ENCODE measurements at regions not wholly inside any gene's neighbourhood (a gene's known extent, or its start where the extent isn't known, plus 50 kb on each side); places are given as distances from the start of the nearest gene placed in this dataset.

- TF ChIP-seq CTCF (IDR thresholded peaks at IDR 0.05) = no peak
- TF ChIP-seq POLR2A (IDR thresholded peaks at IDR 0.05) = no peak
Measured at GRCh38 chr1:30268923-30269666, 454.3 kb downstream of the MATN1 start.

Measured in ovary (tissue), 3 donors.